ENCODE measurements at regions not wholly inside any gene's neighbourhood (a gene's known extent, or its start where the extent isn't known, plus 50 kb on each side); places are given as distances from the start of the nearest gene placed in this dataset.

DNA sequence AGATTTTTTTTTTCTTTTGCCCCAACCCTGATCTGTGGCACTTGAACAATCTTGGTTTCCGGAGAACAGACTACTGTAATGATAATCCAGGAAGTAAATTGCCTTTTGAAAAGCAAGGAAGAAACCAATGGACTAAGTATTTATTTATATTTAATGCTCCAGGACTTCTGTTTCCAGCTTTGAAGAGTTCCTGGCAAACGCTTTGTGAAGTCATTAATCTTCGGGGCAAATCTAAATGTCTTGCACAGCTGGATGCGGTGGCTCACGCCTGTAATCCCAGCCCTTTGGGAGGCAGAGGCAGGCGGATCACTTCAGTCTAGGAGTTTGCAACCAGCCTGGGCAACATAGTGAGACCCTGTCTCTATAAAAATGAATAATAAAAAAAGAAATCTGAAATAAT is 135.1 kb upstream of the GATA6 start:
- DNase-seq (ENCODE audit: extremely low read depth in 1 of 2, low read depth in 1 of 2) = no peak

DNA sequence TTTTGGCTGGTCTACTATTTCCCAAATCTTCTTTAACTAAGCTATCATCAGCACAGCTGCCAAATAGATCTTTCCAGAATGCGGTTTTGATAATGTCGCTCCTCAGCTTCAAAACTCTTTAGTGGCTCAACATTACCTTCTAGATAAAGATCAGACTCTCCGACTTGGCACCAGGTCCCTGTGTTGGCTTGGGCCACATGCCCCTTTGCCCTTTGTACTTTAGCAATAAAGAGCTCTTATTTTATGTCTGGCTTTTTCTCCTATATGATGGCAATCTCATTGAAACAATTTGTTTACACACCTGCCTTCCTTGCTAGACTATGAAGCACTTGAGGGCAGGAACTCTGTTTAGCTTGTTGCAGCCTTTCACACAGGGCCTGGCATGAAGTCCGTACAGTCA is 128.9 kb upstream of the GATA6 start:
- DNase-seq (ENCODE audit: extremely low read depth in 1 of 2, low read depth in 1 of 2) = no peak

DNA sequence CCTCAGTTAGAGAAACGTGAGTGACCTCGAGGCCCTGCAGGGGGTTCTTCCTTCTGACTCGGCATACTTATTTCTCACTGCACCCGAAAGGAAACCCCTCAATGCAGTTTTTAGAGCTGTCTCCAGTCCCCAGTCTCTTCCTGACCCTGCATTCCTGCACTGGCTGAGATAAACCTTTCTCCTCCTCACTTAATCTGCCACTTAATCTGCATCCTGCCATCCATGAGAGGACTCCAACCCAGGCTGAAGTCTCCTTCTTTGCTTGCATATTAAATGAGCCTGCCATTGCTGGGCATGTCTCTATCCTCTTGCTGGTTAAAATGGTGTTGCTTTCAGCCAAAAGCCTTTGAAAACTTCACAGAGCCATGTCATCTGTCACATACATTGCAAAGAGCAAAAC is 125.6 kb upstream of the GATA6 start:
- DNase-seq (ENCODE audit: extremely low read depth in 1 of 2, low read depth in 1 of 2) = no peak

DNA sequence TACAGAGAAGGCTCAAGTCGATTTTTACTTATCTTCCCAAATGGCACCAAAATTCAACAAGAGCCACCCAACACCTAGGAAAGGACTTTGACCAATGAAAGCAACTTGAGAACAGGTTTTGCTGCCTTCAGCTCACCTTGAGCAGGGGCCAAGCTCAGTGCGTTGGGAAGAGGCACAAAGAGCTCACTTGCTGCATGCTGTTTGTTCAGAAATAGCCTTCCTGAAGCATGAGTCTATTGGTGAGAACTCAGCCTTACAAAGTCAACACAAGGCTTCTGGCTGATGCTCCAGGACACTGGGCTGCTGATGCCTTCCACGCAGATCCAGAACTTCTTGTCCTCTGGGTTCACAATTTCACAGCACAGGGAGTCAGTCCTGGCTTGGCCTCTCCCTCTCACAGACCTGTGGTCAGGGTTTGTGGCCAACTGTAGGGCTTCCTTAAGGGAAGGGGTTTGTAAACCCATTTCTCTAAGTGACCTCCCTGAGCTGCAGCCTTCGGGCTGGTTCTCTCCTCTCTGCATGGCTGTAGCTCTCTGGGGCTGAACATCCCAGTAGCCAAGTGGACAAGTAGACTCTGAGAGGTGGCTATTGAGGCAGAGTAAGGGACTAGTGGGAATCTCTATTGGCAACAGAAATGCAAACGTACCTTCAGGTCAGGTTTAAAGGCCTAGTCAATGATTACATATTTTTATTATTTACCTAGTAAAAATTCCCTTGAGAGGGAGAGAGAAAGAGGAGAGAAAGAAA is 124.7 kb upstream of the GATA6 start:
- no peak for DNase-seq (ENCODE audit: extremely low read depth in 1 of 2, low read depth in 1 of 2)

DNA sequence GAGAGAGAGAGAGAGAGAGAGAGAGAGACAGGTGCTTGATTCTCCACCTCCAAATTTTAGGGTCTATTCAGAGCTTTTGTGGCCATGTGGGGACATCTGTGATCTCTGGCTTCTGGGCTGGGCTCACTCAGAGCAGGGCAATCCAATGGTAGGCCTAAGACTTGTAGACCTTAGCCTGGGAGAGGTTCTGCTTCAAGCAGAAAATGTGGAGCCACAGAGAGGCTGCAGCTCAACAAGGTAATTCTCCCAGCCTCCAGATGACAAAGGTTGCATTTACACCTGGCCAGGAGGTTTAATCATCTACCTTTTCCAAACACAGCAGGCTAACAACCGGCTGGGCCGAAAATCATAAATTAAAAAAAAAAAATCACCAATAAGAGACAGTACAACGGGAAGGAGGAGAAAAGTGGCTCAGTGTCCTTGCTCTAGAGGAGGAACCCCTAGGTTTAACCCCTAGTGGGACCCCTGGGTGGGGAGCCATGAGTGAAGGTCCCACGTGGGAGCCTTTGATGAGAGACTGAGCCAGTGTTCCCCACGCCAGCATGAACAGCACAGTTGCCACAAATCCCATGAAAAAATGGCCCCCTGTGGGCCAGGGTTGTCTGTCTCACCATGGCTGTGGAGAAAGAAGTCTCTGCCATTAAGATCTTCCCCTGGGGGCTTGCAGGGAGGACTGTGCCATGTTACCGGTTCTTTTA is 124.0 kb upstream of the GATA6 start:
- DNase-seq (ENCODE audit: extremely low read depth in 1 of 2, low read depth in 1 of 2) = no peak

DNA sequence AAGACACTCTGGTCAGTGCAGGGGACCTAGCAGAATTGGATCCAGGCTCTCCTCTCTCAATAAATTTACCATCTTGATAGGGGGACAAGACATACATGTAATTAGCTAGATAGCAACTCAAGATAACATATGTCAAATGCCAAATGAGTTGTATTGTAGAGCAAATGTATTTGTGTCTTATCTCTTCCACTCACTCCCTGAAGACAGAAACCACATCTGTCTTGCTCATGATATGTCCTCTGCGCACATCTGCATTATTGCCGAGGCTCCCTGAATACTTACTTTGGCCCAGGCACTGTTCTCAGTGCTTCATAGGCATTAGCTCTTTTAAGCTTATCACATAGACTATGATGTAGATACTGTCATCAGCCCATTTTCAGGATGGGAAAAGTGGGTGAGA is 122.9 kb upstream of the GATA6 start:
- no peak for DNase-seq (ENCODE audit: extremely low read depth in 1 of 2, low read depth in 1 of 2)

DNA sequence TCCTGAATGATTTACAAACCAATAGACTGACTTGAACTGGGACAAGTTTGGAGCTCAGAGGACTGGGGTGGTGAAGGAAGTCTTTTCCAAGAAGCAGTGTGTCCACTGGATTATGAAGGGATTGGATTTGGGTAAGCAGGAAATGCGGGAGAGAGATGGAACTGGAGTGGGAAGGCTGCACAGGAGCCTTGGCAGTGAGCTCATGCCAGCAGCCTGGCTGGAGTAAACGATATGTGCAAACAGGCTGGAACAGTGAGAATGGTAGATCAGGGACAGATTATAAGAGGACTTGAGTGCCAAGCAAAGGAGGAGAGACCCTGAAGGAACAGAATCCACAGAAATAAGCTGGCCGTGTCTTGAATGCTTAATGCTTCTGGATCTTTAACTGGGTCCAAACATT is 121.9 kb upstream of the GATA6 start:
- DNase-seq (ENCODE audit: extremely low read depth in 1 of 2, low read depth in 1 of 2) = no peak

DNA sequence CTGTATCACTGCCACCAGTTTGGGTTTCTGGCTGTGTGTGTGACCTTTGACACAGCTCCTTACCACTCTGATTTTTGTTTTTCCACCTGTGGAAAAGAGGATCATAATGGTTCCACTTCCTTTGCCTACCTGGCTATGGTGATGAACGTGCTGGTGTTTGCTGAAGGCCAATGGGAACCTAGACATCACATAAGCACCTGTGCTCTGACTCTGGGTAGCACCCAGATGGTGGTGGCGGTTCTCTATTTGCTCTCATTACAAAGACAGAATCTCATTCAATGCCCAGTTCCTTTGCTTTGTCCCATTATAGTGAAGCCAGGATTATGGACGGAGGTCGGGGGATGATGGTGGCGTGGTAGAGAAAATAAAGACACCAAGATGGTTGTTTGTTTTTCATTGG is 121.2 kb upstream of the GATA6 start:
- no peak for DNase-seq (ENCODE audit: extremely low read depth in 1 of 2, low read depth in 1 of 2)

DNA sequence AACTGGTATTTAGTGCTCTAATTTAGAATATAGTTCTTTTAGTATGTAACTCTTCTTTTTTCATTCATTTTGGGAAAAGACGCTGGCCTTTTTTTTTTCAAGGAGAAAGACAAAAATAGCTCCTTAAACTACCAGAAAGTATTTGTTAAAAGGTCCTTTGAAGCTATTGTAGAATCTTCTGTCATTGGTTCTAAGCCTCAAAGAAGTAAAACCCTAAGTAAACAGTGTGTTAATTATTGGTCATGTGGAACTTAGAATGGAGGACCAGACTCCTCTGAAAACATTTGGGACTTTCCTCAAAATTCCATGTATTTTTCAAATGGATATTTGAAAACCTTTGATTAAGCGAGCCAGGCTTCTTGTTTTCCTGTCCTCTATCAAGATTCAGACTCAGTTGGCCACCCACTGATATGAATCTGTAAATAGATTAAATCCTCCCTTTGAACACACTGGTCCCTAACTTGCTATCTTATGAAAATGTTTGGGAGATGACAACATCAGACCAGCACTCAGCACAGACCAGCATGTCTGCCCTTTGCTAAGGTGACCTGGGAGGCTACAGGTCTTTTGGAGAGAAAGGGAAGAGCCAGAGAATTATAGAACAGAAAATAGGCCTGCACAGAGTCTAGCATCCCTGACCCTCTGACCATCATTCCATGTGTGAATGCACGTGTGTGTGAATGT is 120.3 kb upstream of the GATA6 start:
- DNase-seq (ENCODE audit: extremely low read depth in 1 of 2, low read depth in 1 of 2) = no peak

DNA sequence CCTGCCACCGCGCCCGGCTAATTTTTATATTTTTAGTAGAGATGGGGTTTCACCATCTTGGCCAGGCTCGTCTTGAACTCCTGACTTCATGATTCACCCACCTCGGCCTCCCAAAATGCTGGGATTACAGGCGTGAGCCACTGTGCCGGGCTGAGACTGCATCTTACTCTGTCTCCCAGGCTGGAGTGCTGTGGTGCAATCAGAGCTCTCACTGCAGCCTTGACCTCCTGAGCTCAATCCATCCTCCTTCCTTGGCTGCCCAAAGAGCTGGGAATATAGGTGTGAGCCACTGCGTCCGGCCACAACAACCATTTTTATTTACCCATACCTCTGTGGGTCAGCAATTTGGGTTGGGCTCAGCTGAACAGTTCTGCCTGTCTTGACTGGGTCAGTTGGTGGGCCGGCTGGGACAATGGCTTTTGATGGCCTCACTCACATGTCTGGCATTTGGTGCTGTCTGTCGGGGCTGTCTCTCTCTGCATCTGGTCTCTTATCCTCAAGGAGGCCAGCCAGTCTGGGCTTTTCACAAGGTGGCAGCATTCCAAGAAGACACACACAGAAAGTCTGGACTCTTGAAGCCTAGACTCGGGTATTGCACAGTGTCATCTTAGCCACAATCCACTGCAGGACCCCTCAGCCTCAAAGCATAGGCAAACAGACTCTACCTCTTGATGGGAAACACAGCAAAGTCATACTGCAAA is 116.8 kb upstream of the GATA6 start:
- DNase-seq (ENCODE audit: extremely low read depth in 1 of 2, low read depth in 1 of 2) = no peak

DNA sequence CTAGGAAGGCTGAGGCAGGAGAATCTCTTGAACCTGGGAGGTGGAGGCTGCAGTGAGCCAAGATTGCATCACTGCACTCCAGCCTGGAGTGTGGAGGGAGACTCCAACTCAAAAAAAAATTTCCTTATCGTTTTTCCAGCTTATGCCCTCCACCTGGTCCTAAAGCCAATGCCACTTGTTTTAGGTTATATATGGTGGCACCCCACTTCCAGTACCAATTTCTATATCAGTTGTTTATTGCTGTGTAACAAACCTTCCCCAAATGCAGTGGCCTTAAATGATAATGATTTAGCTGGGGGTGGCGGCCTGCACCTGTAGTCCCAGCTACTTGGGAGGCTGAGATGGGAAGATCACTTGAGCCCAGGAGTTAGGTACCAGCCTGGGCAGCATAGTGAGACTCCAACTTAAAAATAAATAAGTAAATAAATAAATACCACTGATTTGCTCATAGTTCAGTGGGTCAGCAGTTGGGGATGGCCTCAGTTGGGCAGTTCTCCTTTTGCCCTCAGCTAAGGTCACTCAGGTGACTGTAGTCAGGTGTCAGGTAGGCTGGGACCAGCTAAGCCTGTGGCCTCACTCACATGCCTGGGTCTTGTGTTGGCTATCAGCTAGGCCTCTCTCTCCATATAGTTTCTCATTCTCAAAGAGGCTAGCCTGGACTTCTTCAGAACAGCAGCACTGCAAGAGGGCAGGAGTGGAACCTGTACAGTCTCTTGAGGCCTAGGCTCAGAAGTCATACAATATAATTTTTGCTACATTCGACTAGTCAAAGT is 113.7 kb upstream of the GATA6 start:
- DNase-seq (ENCODE audit: extremely low read depth in 1 of 2, low read depth in 1 of 2) = no peak

DNA sequence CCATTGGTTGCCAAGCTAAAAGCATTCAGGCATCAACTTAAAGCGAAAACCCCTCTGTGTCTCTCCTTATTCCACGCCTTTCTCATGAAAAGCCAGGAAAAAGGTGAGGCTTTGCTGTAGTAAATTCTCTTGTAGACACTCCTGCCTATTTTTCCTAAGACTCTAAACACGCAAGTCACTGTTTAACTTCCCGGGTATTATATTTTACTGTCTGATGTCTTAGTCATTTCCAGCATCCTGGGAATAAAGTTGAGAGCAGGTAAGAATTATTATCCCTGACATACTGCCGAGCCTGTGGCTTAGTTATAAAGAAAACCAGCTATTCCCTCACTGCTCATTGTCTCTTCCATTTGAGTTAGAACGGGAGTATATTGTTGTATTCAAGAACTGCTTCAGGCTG is 112.4 kb upstream of the GATA6 start:
- DNase-seq (ENCODE audit: extremely low read depth in 1 of 2, low read depth in 1 of 2) = no peak

DNA sequence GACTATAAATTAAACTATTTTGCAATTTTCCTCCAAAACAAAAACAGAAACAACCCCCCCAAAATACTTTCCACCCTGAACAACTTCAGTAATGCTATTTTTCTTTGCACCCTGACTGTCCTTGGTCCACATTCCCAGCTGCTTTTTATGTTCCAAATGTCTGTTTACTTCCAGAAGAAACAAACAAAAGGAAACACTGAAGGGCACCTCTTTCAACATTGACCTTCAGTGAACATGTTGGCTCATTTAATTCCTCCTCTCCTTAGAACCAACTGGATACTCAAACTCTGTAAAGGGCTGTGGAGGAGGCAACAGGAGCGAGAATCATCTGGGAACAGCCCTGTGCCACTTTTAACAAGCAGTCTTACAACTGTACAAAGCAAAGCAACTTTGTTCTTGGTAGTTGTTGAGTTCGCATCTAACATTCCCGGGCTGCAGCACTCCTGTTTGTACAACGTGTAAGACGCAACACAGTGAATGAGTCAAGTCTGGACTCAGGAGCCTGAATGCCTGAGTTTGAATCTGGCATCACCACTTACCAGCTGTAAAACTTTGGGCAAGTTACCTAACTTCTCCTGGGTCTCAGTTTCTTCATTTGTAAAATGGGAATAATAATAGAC is 111.4 kb upstream of the GATA6 start:
- DNase-seq (ENCODE audit: extremely low read depth in 1 of 2, low read depth in 1 of 2) = no peak

DNA sequence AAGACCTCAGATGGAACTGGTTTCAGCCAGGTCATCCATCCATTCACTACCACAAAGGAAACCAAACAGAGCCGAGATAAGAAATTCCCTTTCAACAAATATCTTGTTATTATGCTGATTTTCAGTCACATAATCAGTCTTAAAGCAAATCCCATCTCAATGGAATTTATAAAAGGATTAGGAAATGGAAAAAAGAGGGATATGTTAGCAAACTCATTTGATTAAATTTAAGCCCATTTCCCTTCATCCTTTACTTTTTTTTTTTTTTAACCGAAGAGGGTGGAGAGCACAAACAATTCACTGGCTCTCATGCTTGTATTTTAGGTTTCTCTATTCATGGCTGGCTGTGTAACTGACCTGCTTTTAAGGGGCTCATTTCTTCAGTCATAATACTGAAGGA is 109.0 kb upstream of the GATA6 start:
- DNase-seq (ENCODE audit: extremely low read depth in 1 of 2, low read depth in 1 of 2) = no peak

DNA sequence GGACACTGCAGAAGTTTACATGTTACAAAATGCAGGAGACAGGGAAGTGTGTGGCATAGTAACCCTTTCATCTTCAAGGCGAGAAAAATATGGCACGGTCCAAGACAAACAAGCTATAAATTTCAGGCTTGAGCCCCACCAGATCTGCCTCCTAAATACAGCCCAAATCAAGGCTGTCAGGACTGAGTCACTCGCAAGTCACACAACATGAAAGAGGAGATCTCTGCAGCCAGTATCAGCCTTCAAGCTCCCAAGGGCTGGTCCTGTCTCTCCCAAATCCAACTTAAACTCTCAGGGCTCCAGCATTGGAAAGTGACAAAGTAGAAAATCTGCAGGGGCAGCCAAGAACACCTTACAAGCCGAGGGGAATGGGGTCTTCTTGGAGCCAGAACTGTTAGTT is 106.3 kb upstream of the GATA6 start:
- DNase-seq (ENCODE audit: extremely low read depth in 1 of 2, low read depth in 1 of 2) = no peak

DNA sequence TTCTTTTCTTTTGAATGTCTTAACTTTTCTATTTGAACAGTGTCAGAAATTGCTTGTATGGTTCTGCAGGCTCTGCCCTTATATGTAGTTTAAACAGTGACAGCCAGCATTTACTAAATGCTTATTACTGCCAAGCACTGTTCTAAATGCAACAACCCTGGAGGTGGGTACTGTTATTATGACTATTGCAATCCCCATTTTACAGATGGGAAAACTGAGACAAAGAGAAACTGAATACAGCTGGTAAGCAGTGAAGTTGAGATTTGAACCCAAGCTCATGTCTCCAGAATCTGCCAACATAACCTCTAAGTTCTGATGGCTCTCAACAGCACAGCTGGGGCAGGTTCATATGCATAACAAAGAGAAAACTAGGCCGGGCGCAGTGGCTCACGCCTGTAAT is 105.7 kb upstream of the GATA6 start:
- no peak for DNase-seq (ENCODE audit: extremely low read depth in 1 of 2, low read depth in 1 of 2)

DNA sequence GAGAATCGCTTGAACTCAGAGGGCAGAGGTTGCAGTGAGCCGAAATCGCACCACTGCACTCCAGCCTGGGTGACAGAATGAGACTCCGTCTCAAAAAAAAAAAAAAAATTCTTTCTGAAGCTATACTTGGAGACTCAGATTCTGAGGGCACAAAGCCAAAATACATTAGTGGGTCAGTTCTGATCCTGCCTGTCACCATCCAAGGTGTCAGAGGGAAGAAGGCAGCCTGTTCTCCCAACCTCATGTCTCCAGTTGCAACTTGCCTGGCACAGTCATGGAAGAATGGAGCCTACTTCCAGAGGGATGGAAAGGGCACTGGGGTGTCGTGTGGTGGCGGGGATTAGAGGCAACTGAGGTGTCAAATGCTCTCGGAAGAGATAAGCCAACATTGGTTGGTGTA is 104.8 kb upstream of the GATA6 start:
- no peak for DNase-seq (ENCODE audit: extremely low read depth in 1 of 2, low read depth in 1 of 2)

DNA sequence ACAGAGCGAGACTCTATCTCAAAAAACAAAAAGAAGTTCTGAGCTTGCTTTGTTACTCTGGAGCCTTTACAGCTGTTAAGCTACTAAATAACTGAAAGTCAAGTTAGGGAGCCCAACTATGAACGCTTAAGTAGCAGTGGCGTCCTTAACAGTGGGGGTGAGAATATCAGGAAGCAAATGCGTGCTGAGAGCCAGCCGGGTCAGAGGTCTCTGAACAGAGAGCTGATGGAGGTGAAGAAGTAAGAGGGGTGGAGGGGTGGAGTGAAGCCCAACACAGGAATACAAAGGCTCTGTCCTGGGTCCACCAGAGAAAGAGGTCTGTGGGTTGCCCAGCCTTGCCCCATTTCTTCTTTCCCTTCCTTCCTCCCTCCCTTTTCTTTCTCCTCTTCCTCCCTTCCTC is 104.1 kb upstream of the GATA6 start:
- DNase-seq (ENCODE audit: extremely low read depth in 1 of 2, low read depth in 1 of 2) = no peak

DNA sequence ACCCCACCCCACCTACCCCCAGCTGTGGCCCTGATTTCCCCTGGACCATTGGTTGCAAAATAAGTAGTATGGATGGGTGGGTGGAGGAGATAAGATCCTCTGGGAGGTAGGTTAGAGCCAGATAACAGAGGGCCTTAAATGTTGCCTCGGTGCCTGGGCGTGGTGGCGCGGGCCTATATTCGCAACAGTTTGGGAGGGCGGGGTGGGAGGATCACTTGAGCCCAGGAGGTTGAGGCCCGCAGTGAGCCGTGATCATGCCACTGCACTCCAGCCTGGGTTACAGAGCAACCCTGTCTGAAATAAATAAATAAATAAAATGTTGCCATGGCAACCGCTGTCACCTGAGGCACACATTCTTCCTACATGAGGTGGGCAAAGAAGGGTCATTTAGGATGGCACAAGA is 103.3 kb upstream of the GATA6 start:
- DNase-seq (ENCODE audit: extremely low read depth in 1 of 2, low read depth in 1 of 2) = no peak

DNA sequence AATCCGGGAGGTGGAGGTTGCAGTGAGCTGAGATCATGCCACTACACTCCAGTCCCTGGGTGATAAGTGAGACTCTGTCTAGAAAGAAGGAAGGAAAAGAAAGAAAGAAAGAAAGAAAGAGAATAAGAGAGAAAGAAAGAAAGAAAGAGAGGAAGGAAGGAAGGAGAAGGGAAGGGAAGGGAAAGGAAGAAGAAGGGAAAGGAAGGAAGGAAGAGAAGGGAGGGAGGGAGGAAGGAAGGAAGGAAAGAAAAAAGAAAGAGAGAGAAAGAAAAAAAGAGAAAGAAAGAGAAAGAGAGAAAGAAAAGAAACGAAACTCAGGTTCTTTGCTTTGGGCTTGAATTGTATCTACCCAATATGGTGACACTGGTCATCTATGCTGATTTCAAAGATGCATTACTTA is 102.3 kb upstream of the GATA6 start:
- DNase-seq (ENCODE audit: extremely low read depth in 1 of 2, low read depth in 1 of 2) = no peak

All from stimulated activated CD8-positive, alpha-beta memory T cell treated with anti-CD3 and anti-CD28 coated beads, Interleukin-7, amount 100 ng/mL, for 48 hours (primary cell).